Left lobe of liver (tissue), 2 donors: ENCODE measurements at regions not wholly inside any gene's neighbourhood (a gene's known extent, or its start where the extent isn't known, plus 50 kb on each side); places are given as distances from the start of the nearest gene placed in this dataset.
A peak's percentile ranks its signal among the peaks of the same experiment; 100 is the strongest.

Source experiments
- ATAC-seq: fragments of 200-7000 bp; cut with Tn5 transposase; one replicate; pipeline ENCODE4 v1.9.1; 2020; ENCODE audit warnings: mild to moderate bottlenecking, moderate library complexity
- DNase-seq: peaks from one replicate; pipeline ENCODE4 v3.0.0-alpha.2; 2020; ENCODE audit warnings: low spot score
- donor health status: DM: no; HTN: no; CAD: no; lungs with moderate emphysema.
- donor health status: DM: no; HTN: yes; CAD: no.

DNA sequence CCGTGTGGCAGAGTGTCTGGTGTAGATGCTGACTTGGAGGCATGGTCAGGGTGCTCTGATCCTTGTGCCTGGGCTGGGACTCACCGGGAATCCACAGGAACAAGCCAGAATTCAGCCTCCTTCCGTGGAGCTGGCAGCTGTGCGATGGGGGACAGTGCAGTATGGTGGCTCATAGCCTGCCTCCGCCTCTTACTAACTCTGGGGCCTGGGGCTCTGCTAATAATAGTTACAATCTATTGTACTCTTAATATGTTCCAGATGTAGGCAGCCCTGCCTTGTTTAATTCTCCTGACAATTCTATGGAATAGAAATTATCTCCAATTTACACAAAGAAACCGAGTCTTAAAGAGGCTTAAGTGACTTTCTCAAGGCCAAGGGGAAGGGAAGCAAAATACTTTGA is 77.6 kb downstream of the PCDH1 start:
- no peak for DNase-seq
- no peak for ATAC-seq

DNA sequence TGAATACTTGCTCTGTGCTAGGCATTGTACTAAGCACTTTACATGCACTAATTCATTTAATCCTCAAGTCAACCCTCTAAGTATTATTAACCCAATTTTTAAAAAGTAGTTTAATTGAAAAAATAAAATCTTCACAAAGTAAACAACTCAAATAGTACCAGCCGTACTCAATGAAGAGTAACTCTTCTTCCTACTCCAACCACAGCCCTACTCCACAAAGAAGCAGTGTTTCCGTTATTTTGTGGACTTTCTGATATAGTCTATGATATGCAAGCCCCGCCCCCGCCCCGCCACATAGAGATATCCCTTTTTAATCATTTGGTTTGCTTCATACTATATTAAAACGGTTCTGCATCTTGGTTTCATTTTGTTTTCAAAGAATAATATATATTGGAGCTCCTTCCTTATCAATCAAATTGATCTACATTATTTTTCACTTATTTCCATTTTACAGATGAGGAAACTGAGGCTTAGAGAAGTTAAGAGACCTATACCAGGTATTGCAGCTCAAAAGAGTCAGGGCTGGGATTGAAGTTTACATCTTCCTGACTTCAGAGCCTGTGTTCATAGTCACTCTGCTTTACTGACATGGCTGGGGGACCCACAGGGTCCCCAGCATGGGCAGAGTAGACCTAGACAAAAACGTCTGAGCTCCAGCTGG is 78.6 kb downstream of the PCDH1 start:
- DNase-seq (no peak), ATAC-seq (no peak)

DNA sequence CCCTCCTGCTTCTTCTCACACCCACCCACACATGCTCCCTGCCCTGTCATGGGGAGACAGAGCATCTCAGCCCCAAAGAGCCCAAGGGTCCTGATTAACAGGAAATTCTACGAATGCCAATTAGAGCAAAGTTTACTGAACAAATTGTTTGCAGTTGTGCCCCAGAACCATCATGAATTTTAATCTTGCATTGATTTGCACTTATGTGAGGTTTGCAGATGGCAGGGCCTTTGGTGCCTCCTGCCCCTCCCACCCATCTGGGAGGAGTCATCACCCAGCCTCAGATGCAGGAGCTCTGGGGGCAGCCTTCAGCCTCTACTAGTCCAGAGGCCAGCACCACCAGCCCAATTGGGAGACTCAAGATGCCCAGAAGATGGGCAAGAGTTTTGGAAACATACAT is 80.8 kb downstream of the PCDH1 start:
- ATAC-seq = no peak
- DNase-seq = no peak

GRCh38 chr5:141795421-141795820 is 82.8 kb downstream of the PCDH1 start:
- ATAC-seq = no peak
- no peak for DNase-seq

- ATAC-seq = no peak
- DNase-seq = no peak
These were observed 84.3 kb downstream of the PCDH1 start for GRCh38 chr5:141793881-141794280.

GRCh38 chr5:141793403-141793802 is 84.8 kb downstream of the PCDH1 start:
- ATAC-seq = no peak
- DNase-seq = no peak

DNA sequence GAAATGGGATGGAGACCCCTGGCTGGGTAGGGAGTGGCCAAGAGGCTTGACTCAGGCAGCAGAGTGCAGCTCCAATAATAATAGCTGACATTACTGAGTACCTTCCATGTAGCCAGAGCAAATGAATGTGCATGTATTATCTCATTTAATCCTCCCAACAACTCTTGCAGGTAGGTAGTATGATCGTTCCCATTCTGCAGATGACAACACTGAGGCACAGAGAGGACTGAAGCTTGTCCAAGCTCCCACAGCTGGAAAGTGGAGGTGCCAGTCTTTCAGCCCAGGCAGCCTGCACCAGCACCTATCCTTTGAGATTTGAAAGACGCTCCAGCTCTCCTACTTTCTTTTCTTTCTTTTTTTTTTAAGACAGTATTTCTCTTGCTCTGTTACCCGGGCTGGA is 87.6 kb downstream of the PCDH1 start:
- no peak for DNase-seq
- ATAC-seq = no peak

- no peak for ATAC-seq
- no peak for DNase-seq
These were observed 88.9 kb downstream of the PCDH1 start for GRCh38 chr5:141789330-141789729.

- no peak for DNase-seq
- no peak for ATAC-seq
These were observed 89.8 kb downstream of the PCDH1 start for GRCh38 chr5:141788296-141788970.

- DNase-seq = no peak
These were observed 90.8 kb downstream of the PCDH1 start for GRCh38 chr5:141787376-141787775.

GRCh38 chr5:141786700-141787099 is 91.5 kb downstream of the PCDH1 start:
- no peak for ATAC-seq

More at GRCh38 chr5:141787376-141787775, 90.8 kb downstream of the PCDH1 start:
- ATAC-seq = no peak

DNA sequence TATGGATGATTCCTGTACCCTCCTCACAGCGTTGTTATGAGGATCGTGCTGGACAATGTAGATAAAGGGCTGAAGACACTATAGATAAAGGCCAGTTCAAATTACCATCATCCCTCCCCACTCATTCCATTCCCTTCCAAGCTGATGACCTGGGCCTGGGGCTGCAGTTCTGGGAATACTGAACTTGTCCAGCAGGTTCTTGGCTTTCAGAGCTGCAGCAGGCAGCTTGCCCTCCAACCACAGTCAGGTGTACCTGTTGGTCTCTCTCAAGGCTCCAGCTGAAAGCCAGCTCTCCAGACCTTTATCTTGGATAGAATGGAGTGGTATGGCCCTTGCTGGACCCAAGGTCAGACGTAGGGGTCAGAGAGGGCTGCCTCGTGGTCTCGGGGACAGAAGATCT is 92.5 kb downstream of the PCDH1 start:
- no peak for DNase-seq

More at GRCh38 chr5:141786700-141787099, 91.5 kb downstream of the PCDH1 start:
- DNase-seq = no peak

GRCh38 chr5:141785135-141785534 is 93.1 kb downstream of the PCDH1 start:
- DNase-seq (no peak), ATAC-seq (no peak)

More for the DNA sequence above, 92.5 kb downstream of the PCDH1 start:
- no peak for ATAC-seq

DNA sequence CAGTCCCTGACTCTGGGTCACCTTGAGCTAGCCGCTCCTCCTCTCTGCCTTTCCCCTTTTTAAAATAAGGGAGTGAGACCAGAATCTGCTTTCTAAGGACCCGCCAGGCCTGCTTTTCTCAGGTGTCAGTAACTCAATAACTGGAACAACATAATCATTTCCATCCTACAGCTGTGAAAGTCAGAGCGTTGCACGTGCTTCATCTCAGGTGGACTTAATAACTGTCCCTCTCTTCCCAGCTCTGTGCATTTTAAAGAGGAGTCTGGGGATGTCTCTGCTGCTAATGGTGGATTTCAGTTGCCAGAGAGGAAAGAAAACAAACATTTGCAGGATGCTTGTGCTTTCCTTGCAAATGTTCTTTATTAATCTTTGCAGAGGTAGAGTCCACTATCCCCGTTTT is 93.7 kb downstream of the PCDH1 start:
- no peak for ATAC-seq
- no peak for DNase-seq

DNA sequence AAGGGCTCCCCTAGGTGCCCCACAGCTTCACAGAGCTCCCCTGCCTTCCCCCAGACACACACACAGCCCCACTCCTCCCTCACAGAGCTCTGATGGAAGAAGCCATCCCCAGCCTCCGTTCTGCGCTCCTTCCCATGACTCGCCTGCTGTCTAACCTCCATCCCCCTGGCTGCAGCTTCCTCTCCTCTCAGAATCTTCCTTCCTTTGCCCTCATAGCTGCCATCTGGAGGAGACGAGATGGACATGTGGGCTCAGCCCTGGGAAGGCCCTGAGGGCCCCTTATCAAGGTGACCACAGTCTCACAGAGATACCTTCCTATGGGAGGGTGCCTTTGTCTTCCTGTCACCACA is 94.3 kb downstream of the PCDH1 start:
- DNase-seq (no peak), ATAC-seq (no peak)

DNA sequence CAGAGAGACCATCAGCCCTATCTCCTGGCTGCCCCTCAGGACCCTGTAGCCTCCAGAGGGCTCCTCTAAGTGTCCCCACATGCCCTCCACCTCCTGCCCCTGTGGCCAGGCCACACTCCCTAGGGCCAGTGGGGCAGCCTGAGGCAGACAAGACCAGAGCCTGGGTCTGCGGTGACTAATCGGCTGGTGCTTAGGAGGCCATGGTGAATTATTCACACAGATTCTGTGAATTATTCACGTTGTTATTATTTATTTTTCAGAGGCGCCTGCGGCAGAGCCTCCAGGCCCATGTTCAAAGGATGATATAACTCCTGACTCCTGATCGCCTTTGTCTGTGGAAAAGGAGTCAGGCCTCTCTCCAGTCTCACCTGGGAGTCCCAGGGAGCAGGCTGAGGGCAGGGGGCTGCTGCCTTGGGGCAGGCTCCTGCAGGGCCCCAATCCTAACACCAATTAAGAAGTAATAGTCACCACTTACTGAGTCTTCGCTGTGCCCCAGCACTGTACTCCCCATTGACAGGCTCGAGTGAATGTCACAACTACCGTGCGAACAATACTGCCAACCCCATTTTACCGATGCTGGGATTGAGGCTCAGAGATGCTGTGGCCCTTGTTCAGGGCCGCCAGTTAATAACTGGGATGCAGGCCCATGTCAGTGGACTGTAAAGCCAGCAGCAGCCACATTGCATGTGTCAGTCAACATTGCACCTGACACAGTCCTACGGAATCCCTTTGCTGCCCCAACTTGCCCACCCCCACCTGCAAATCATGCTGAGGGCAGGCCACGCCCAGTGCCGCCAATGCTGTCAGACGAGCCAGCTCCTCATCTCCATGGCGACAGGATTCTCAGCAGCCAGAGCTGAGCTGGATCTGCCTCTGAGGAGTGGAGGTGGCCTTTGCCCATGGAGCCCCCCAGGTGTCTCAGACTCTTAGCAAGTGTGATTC is 94.9 kb downstream of the PCDH1 start:
- ATAC-seq = no peak
- no peak for DNase-seq

DNA sequence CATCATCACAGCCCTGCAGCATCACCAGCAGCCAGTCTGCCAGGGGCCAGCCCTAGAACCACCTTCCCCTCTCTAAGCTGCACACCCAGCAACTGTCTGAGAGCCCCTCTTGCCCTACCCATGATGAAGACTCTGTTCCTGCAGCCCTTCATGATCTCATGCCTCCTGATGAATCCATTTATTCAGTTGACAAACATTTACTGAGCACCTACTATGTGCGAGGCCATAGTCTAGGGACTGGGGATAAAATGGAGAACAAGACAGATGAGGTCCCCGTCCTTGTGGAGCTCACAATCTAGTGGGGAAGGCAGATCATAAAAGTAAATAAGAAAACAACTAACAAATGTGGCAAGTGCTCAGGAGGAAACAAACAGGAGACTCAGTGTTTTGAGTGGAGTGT is 96.3 kb downstream of the PCDH1 start:
- DNase-seq (no peak), ATAC-seq (no peak)

- ATAC-seq = peak; percentile 24
- no peak for DNase-seq
These were observed 97.0 kb downstream of the PCDH1 start for GRCh38 chr5:141780952-141781781.

DNA sequence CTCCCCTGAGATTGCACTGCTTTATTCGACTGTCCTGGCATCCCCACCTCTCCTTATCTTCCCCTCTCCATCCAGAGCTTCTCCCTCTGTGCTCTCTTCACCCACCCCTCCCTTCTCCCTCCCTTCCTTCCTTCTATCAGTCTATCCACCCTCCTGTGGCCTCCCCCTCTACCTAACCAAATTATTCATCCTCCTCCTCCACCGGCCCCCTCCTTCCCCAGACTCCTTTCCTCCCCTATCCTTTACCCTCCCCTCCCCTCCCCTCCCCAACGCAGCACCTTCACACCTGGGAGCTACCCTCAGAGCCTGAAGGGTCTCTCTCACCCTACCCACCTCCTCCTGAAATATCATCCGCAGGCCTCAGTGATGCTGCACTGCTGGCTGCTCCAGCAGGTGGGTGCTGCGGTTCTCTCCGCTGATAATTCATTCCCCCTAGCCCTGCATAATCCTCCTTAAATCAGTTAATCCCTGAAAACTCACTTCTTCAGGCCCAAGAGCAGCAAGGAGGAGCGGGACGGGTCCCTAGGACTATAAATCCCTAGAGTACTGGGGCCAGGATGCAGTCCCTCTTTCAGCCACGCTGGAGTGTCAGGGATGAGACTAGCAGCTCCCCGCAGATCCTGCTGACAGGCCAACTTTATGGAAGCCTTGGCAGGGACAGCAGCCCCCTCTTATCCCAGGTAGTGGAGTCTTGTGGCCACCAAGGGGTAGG is 97.8 kb downstream of the PCDH1 start:
- no peak for DNase-seq
- ATAC-seq = no peak

- DNase-seq (no peak), ATAC-seq (no peak)
These were observed 97.5 kb upstream of the ARAP3 start for GRCh38 chr5:141779503-141779973.
